ENCODE measurements at regions not wholly inside any gene's neighbourhood (a gene's known extent, or its start where the extent isn't known, plus 50 kb on each side); places are given as distances from the start of the nearest gene placed in this dataset.
"Not testable (repeated sequence)": the region's sequence is repeated elsewhere in the genome, so short reads cannot be mapped to it uniquely, and the experiment has no call there.

DNA sequence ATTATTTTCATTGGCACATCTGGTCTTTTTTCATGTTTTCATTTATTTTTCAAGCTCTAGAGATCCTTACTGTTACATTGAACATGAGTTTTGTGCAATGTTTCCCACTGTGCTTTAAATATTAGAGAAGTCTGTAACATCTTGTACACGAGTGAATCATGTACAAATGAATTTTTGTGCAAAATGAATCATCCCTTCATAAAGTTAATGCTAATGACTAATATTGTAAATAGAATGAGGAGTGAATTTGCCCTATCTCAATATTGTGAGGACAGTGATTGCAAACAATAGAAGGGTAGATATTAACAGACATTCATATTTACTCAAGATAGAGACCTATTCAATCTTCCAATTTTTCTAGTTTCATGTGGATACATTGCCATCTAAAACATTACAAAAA lies 463.3 kb upstream of the FOXG1 start:
- DNase-seq, result no peak
- TF ChIP-seq POLR2A (IDR thresholded peaks at IDR 0.05; ENCODE audit: low read length) (no peak), GATA1 (IDR thresholded peaks at IDR 0.05; ENCODE audit: low read depth, low read length) (no peak)

- DNase-seq, result no peak
- no peak for TF ChIP-seq GATA1 (IDR thresholded peaks at IDR 0.05; ENCODE audit: low read depth, low read length)
- no peak for TF ChIP-seq POLR2A (IDR thresholded peaks at IDR 0.05; ENCODE audit: low read length)
Observed at GRCh38 chr14:28305938-28306337, 460.6 kb upstream of the FOXG1 start.

DNA sequence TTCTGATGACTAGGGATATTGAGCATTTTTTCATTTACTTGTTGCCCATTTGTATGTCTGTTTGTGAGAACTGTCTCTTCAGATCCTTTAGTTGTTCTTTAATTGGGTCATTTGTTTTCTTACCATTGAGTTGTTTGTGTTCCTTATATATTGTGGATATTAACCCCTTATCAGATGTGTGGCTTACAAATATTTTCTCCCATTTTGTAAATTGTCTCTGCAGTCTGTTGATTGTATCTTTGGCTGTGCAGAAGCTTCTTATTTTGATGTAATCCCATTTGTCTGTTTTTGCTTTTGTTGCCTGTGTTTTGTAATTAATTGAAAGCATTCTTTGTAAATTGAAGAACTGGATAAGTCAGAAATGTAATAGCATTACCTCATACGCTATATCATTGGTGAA lies 459.1 kb upstream of the FOXG1 start:
- TF ChIP-seq POLR2A (IDR thresholded peaks at IDR 0.05; ENCODE audit: low read length), result no peak
- TF ChIP-seq GATA1 (IDR thresholded peaks at IDR 0.05; ENCODE audit: low read depth, low read length), result no peak
- DNase-seq, result no peak

DNA sequence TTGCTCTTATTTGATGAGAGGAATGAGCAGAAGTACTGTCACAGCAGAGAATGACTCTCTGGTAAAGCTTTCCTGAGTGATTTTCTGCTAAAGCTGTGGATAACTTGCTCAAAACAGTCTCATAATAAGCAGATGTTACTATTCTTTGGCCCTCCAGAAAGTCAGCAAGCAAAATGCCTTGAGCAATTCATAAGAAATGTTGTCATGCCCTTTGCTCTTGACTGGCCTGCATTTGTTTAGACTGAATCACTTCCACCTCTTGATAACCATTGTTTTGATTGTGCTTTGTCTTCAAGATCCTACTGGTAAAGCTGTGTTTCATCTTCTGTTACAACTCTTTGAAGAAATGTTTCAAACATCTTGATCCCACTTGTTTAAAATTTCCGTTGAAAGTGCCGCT lies 457.9 kb upstream of the FOXG1 start:
- TF ChIP-seq GATA1 (IDR thresholded peaks at IDR 0.05; ENCODE audit: low read depth, low read length), result no peak
- TF ChIP-seq POLR2A (IDR thresholded peaks at IDR 0.05; ENCODE audit: low read length), result no peak
- no peak for DNase-seq

DNA sequence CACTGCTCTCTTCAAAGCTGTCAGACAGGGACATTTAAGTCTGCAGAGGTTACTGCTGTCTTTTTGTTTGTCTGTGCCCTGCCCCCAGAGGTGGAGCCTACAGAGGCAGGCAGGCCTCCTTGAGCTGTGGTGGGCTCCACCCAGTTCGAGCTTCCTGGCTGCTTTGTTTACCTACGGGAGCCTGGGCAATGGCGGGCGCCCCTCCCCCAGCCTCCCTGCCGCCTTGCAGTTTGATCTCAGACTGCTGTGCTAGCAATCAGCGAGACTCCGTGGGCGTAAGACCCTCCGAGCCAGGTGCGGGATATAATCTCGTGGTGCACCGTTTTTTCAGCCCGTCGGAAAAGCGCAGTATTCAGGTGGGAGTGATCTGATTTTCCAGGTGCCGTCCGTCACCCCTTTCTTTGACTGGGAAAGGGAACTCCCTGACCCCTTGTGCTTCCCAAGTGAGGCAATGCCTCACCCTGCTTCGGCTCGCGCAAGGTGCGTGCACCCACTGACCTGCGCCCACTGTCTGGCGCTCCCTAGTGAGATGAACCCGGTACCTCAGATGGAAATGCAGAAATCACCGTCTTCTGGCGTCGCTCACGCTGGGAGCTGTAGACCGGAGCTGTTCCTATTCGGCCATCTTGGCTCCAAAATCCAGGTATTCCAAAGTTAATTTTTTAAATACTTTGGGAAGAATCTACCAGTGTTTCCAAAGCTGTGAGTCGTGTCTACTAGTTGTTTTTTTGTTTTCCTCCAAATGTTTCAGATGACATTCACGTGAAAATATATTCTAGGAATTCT lies 448.5 kb upstream of the FOXG1 start:
- not testable (repeated sequence) for DNase-seq

- TF ChIP-seq POLR2A (IDR thresholded peaks at IDR 0.05; ENCODE audit: low read length) (no peak), GATA1 (IDR thresholded peaks at IDR 0.05; ENCODE audit: low read depth, low read length) (no peak)
- no peak for DNase-seq
Observed at GRCh38 chr14:28321475-28322244, 444.9 kb upstream of the FOXG1 start.

GRCh38 chr14:28323366-28323765 lies 443.2 kb upstream of the FOXG1 start:
- no peak for TF ChIP-seq GATA1 (IDR thresholded peaks at IDR 0.05; ENCODE audit: low read depth, low read length)
- no peak for TF ChIP-seq POLR2A (IDR thresholded peaks at IDR 0.05; ENCODE audit: low read length)
- DNase-seq, result no peak

DNA sequence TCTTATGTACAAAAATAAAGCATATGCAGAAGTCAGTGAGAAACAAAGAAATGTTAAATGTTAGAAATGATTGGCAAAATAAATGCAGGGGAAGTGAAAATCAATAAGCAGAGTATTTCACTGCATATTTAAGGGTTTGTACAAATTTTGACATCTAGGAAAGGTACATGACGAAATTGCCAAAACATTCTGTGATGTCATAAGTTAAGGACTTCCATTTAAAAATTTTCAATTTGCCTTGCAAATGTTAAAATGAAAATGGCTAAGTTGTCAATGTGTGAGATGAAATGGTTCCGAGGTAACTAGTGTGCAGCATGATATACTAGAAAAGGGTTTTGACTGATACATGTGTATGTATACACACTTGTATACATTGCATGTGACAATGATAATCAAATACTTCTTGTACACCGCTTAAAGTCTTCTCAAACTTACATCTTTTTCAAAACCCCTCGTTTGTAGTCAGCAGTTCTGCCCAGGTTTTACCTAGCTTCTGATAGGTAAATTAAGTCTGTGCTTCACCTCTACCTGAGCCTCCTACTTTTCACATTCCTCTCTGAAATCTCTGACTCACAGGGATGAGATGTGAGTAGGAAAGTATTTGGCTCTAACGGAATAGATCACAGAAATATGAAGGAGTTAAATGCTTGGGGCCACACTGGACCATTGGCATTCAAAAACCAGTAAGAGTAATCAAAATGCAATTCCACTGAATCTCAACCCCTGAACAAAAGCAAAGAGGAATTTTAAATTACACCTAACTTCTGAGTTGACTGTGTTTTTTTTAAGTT lies 442.4 kb upstream of the FOXG1 start:
- no peak for DNase-seq
- TF ChIP-seq POLR2A (IDR thresholded peaks at IDR 0.05; ENCODE audit: low read length) (no peak), GATA1 (IDR thresholded peaks at IDR 0.05; ENCODE audit: low read depth, low read length) (no peak)

- TF ChIP-seq GATA1 (IDR thresholded peaks at IDR 0.05; ENCODE audit: low read depth, low read length) (no peak), POLR2A (IDR thresholded peaks at IDR 0.05; ENCODE audit: low read length) (no peak)
- DNase-seq, result no peak
Observed at GRCh38 chr14:28340816-28341215, 425.8 kb upstream of the FOXG1 start.

DNA sequence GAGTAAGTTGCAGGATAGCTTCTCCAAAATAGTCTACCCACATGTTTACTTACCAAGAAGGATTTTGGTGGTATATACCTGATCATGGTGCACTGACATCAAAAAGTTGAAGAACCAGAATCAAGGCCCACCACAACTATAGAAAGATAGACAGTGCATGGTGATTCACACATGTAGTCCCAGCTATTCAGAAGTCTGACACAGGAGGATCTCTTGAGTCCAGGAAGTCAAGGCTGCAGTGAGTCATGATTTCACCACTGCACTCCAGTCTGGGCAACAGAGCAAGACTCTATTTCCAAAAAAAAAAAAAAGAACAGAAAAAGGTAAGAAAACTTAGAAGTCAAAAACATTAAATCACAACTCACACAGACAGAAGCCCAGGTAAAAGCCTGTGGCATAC lies 422.2 kb upstream of the FOXG1 start:
- TF ChIP-seq GATA1 (IDR thresholded peaks at IDR 0.05; ENCODE audit: low read depth, low read length) (no peak), POLR2A (IDR thresholded peaks at IDR 0.05; ENCODE audit: low read length) (no peak)
- DNase-seq, result no peak

GRCh38 chr14:28348797-28349196 lies 417.8 kb upstream of the FOXG1 start:
- TF ChIP-seq GATA1 (IDR thresholded peaks at IDR 0.05; ENCODE audit: low read depth, low read length), result no peak
- no peak for TF ChIP-seq POLR2A (IDR thresholded peaks at IDR 0.05; ENCODE audit: low read length)
- no peak for DNase-seq

DNA sequence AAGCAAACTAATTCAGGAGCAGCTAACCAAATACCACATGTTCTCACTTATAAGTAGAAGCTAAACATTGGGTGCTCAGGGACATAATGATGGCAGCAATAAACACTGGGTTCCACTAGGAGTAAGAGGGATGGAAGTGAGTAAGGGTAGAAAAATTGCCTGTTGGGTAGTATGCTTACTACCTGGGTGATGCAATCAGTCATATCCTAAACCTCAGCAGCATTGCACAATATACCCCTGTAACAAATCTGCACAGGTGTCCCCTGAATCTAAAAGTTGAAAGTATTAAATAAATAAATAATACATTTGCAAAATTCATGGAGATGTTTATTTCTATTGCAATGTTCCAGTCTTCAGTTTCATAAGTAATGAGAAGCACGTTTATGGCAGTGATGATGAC lies 409.8 kb upstream of the FOXG1 start:
- TF ChIP-seq POLR2A (IDR thresholded peaks at IDR 0.05; ENCODE audit: low read length), result no peak
- DNase-seq, result no peak

DNA sequence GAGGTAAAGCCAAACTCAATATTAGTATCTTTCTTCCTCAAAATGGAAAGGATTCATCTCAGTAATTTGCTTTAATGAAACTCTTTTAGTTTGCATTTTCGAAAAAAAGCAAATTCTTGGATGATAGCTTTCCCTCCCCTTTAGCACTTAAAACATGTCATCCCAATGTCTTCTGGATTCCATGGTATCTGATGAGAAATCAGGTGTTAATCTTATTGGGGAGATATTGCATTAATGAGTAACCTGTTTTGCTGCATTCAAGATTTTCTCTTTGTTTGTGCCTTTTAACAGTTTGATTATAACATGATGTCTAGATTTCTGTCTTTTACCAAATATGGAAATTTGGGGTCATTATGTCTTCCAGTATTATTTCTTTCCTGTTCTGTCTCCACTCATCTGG lies 405.1 kb upstream of the FOXG1 start:
- no peak for TF ChIP-seq GATA1 (IDR thresholded peaks at IDR 0.05; ENCODE audit: low read depth, low read length)
- no peak for TF ChIP-seq POLR2A (IDR thresholded peaks at IDR 0.05; ENCODE audit: low read length)
- no peak for DNase-seq

- no peak for TF ChIP-seq GATA1 (IDR thresholded peaks at IDR 0.05; ENCODE audit: low read depth, low read length)
- no peak for TF ChIP-seq POLR2A (IDR thresholded peaks at IDR 0.05; ENCODE audit: low read length)
- DNase-seq, result no peak
Observed at GRCh38 chr14:28365510-28365909, 401.1 kb upstream of the FOXG1 start.
